Fibroblast of lung (primary cell): ENCODE measurements at regions not wholly inside any gene's neighbourhood (a gene's known extent, or its start where the extent isn't known, plus 50 kb on each side); places are given as distances from the start of the nearest gene placed in this dataset.

Experiments
- EZH2 ChIP-seq: IDR thresholded peaks from 2 replicates; pipeline ENCODE4 v1.5.1; 2012; ENCODE audit warnings: low read length, control low read depth, mild to moderate bottlenecking; ENCODE audit errors: missing control alignments
- TF ChIP-seq, protein P1 (sequence below), 2 donors: IDR thresholded peaks in 1 of 2; conservative IDR thresholded peaks in 1 of 2; 1 replicate in 1 of 2; 2 replicates in 1 of 2; pipeline ENCODE4 v1.5.1; 2011 to 2012; ENCODE audit warnings: low read length in 2 of 2, control low read depth in 1 of 2, inconsistent platforms in 1 of 2, low read depth in 1 of 2, mild to moderate bottlenecking in 1 of 2

DNA sequence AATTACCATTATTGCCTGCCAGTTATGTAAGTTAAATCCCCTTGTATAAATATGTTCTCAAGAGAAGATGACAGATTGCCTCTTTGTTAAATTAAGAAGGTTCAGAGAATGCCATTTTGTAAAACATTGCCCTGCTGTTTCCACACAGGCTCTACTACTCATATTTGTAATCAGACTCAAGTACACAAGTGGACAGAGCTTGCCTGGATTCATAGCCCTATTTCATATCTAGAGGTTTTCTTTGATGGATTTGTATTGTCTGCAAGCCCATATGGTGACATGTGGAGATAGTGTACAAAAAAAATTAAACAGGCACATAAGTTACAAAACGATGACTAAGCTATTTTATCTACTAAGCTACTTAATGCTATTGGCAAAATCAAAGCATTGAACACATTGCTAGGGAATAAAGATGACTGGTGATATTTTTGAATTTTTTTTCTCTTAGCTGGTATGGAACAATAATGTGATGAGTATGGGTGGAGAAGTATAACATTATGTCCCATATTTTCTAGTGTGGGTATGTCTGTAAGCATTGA, 1286.6 kb upstream of the ALCAM start:
- TF ChIP-seq, protein P1, sequence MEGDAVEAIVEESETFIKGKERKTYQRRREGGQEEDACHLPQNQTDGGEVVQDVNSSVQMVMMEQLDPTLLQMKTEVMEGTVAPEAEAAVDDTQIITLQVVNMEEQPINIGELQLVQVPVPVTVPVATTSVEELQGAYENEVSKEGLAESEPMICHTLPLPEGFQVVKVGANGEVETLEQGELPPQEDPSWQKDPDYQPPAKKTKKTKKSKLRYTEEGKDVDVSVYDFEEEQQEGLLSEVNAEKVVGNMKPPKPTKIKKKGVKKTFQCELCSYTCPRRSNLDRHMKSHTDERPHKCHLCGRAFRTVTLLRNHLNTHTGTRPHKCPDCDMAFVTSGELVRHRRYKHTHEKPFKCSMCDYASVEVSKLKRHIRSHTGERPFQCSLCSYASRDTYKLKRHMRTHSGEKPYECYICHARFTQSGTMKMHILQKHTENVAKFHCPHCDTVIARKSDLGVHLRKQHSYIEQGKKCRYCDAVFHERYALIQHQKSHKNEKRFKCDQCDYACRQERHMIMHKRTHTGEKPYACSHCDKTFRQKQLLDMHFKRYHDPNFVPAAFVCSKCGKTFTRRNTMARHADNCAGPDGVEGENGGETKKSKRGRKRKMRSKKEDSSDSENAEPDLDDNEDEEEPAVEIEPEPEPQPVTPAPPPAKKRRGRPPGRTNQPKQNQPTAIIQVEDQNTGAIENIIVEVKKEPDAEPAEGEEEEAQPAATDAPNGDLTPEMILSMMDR (conservative IDR thresholded peaks at IDR 0.05 in 1 of 2, IDR thresholded peaks at IDR 0.05 in 1 of 2; ENCODE audit: low read depth in 1 of 2, low read length in 2 of 2): no peak
- TF ChIP-seq EZH2: no peak
